H1 (cell line): ENCODE measurements at regions not wholly inside any gene's neighbourhood (a gene's known extent, or its start where the extent isn't known, plus 50 kb on each side); places are given as distances from the start of the nearest gene placed in this dataset.

Experiments
- CTCF ChIA-PET: fragments of 300-600 bp; sonication (Branson Sonifier 250); formaldehyde crosslinking; loops from one replicate; lab custom pipeline; 2021; ENCODE audit not compliant: partially characterized antibody; lab: Charles Lee
- POLR2A ChIA-PET: fragments of 300-600 bp; sonication (Branson Sonifier 250); formaldehyde crosslinking; loops from one replicate; lab custom pipeline; 2021; ENCODE audit warnings: inconsistent platforms; ENCODE audit not compliant: partially characterized antibody; lab: Charles Lee
- DNase-seq, 2 experiments: peaks; one replicate each; pipeline versions ENCODE4 v3.0.0 to v3.0.0-alpha.2; 2010 to 2022; ENCODE audit warnings: low spot score in 2 of 2, low read depth in 1 of 2, mixed read lengths in 1 of 2
- FAIRE-seq: peaks from 2 replicates; lab custom pipeline; 2011; peaks lifted over from hg19 to GRCh38; lab: Jason Lieb, UNC
- H2AFZ ChIP-seq: 2 replicates; pipeline ENCODE4 v1.8.1; 2012; ENCODE audit warnings: low read length, inconsistent platforms
- H2AK5ac ChIP-seq: 2 replicates; pipeline ENCODE4 v1.6.1; 2013; ENCODE audit warnings: low read depth, low read length
- H2BK120ac ChIP-seq: replicated peaks from 2 replicates; pipeline ENCODE3; 2013; ENCODE audit warnings: low read depth, low read length, inconsistent platforms
- H2BK12ac ChIP-seq: 2 replicates; pipeline ENCODE4 v1.6.1; 2013; ENCODE audit warnings: low read depth, low read length
- H2BK15ac ChIP-seq: 2 replicates; pipeline ENCODE4 v1.6.1; 2013; ENCODE audit warnings: low read length
- H2BK20ac ChIP-seq: 2 replicates; pipeline ENCODE4 v1.6.1; 2013; ENCODE audit warnings: low read length
- H2BK5ac ChIP-seq: 2 replicates; pipeline ENCODE4 v1.6.1; 2013; ENCODE audit warnings: low read depth, low read length
- H3K14ac ChIP-seq: 2 replicates; pipeline ENCODE4 v1.6.1; 2013; ENCODE audit warnings: inconsistent platforms; ENCODE audit not compliant: insufficient read length
- H3K18ac ChIP-seq: 2 replicates; pipeline ENCODE4 v1.6.1; 2013; ENCODE audit warnings: low read length; ENCODE audit errors: extremely low read depth
- H3K23ac ChIP-seq: 2 replicates; pipeline ENCODE4 v1.6.1; 2013; ENCODE audit warnings: inconsistent platforms; ENCODE audit not compliant: insufficient read length
- H3K23me2 ChIP-seq: 2 replicates; pipeline ENCODE4 v1.6.1; 2013; ENCODE audit warnings: low read depth, low read length
- H3K27ac ChIP-seq: 2 replicates; pipeline ENCODE4 v1.6.1; 2011; ENCODE audit warnings: low read depth, low read length, inconsistent platforms
- H3K27me3 ChIP-seq, 4 experiments: replicated peaks in 1 of 4; 1 replicate in 1 of 4; 2 replicates in 3 of 4; pipeline versions ENCODE4 v1.6.1 to v1.8.1; 2011 to 2013; ENCODE audit warnings: low read length in 3 of 4, mild to moderate bottlenecking in 3 of 4, inconsistent platforms in 2 of 4, mixed read lengths in 2 of 4, moderate library complexity in 1 of 4; ENCODE audit not compliant: control insufficient read depth in 3 of 4, insufficient read depth in 3 of 4; ENCODE audit errors: extremely low read depth in 1 of 4
- H3K36me3 ChIP-seq, 4 experiments: 2 replicates each; pipeline versions ENCODE4 v1.6.1 to v1.8.1; 2011 to 2013; ENCODE audit warnings: mild to moderate bottlenecking in 4 of 4, low read length in 3 of 4, moderate library complexity in 2 of 4, control low read depth in 1 of 4, inconsistent platforms in 1 of 4; ENCODE audit not compliant: insufficient read depth in 4 of 4, control insufficient read depth in 2 of 4
- H3K4ac ChIP-seq: replicated peaks from 2 replicates; pipeline ENCODE3; 2013; ENCODE audit warnings: low read length, low read depth, mixed read lengths, inconsistent platforms; ENCODE audit not compliant: insufficient read length
- H3K4me1 ChIP-seq, 4 experiments: replicated peaks in 1 of 4; 1 replicate in 1 of 4; 2 replicates in 3 of 4; pipeline versions ENCODE4 v1.6.1 to v1.8.1; 2011 to 2013; ENCODE audit warnings: low read length in 3 of 4, inconsistent platforms in 2 of 4, mixed read lengths in 1 of 4; ENCODE audit not compliant: insufficient read depth in 4 of 4, control insufficient read depth in 3 of 4
- H3K4me2 ChIP-seq, 2 experiments: 2 replicates each; pipeline versions ENCODE4 v1.6.1 to v1.8.1; 2011 to 2013; ENCODE audit warnings: low read depth in 2 of 2, low read length in 2 of 2, control low read depth in 1 of 2, inconsistent platforms in 1 of 2, mild to moderate bottlenecking in 1 of 2; ENCODE audit not compliant: insufficient read depth in 1 of 2
- H3K4me3 ChIP-seq, 4 experiments: fragments of 200-600, 300-600 bp in 1 of 4; sonication (generic), shearing (Covaris generic), sonication (Bioruptor Twin) in 1 of 4; 2 replicates each; pipeline versions ENCODE4 v1.5.1 to v1.8.1; 2011 to 2016; ENCODE audit warnings: low read length in 4 of 4, low read depth in 3 of 4, control low read depth in 2 of 4, inconsistent platforms in 2 of 4, mild to moderate bottlenecking in 2 of 4, mixed read lengths in 1 of 4, moderate library complexity in 1 of 4; ENCODE audit not compliant: insufficient read depth in 2 of 4; ENCODE audit errors: extremely low read depth in 1 of 4
- H3K56ac ChIP-seq: replicated peaks from 2 replicates; pipeline ENCODE3; 2013; ENCODE audit warnings: low read depth, mild to moderate bottlenecking, mixed read lengths, low read length, inconsistent platforms; ENCODE audit not compliant: insufficient read length
- H3K79me1 ChIP-seq: 2 replicates; pipeline ENCODE4 v1.6.1; 2013; ENCODE audit warnings: low read depth, low read length, control low read depth
- H3K79me2 ChIP-seq, 2 experiments: 2 replicates each; pipeline versions ENCODE4 v1.6.1 to v1.8.1; 2012 to 2013; ENCODE audit warnings: low read length in 2 of 2, mild to moderate bottlenecking in 2 of 2, inconsistent platforms in 1 of 2; ENCODE audit not compliant: insufficient read depth in 2 of 2, control insufficient read depth in 1 of 2
- H3K9ac ChIP-seq, 4 experiments: replicated peaks in 1 of 4; 1 replicate in 1 of 4; 2 replicates in 3 of 4; pipeline versions ENCODE4 v1.6.1 to v1.8.1; 2011 to 2013; ENCODE audit warnings: low read depth in 3 of 4, low read length in 3 of 4, control low read depth in 2 of 4, mild to moderate bottlenecking in 2 of 4, moderate library complexity in 2 of 4, inconsistent platforms in 1 of 4; ENCODE audit errors: extremely low read depth in 1 of 4
- H3K9me3 ChIP-seq, 2 experiments: 2 replicates each; pipeline versions ENCODE4 v1.6.1 to v1.8.1; 2012 to 2013; ENCODE audit warnings: mild to moderate bottlenecking in 2 of 2, moderate library complexity in 2 of 2, control low read depth in 1 of 2, inconsistent platforms in 1 of 2, low read depth in 1 of 2, low read length in 1 of 2, mixed read lengths in 1 of 2; ENCODE audit not compliant: insufficient read depth in 2 of 2
- H4K20me1 ChIP-seq, 2 experiments: replicated peaks in 1 of 2; 2 replicates each; pipeline versions ENCODE3 to v1.8.1; 2011 to 2013; ENCODE audit warnings: inconsistent platforms in 2 of 2, low read length in 2 of 2, mild to moderate bottlenecking in 1 of 2; ENCODE audit not compliant: insufficient read depth in 2 of 2, control insufficient read depth in 1 of 2
- H4K5ac ChIP-seq: 2 replicates; pipeline ENCODE4 v1.6.1; 2013; ENCODE audit warnings: low read length, low read depth, mixed read lengths, inconsistent platforms; ENCODE audit not compliant: insufficient read length
- H4K8ac ChIP-seq: 2 replicates; pipeline ENCODE4 v1.8.0; 2013; ENCODE audit warnings: mild to moderate bottlenecking, moderate library complexity, low read length, inconsistent platforms; ENCODE audit not compliant: insufficient read depth; ENCODE audit errors: extremely low read depth
- H4K91ac ChIP-seq: replicated peaks from 2 replicates; pipeline ENCODE3; 2013; ENCODE audit warnings: low read length, mixed read lengths, inconsistent platforms; ENCODE audit not compliant: insufficient read length
- ASH2L ChIP-seq: fragments of 200-600, 300-600 bp; sonication (generic); IDR thresholded peaks from one replicate; pipeline ENCODE4 v1.7.1; 2017; ENCODE audit warnings: low read length
- BACH1 ChIP-seq: IDR thresholded peaks from 2 replicates; pipeline ENCODE4 v1.6.1; 2012; ENCODE audit warnings: low read length, improper control_type of control experiment
- HDAC2 ChIP-seq, 2 experiments: fragments of 300-600 bp in 1 of 2; sonication (generic) in 1 of 2; IDR thresholded peaks; 2 replicates each; pipeline ENCODE4 v1.6.1; 2011 to 2012; ENCODE audit warnings: low read depth in 2 of 2, low read length in 2 of 2, mild to moderate bottlenecking in 2 of 2, moderate library complexity in 2 of 2, borderline replicate concordance in 1 of 2, inconsistent platforms in 1 of 2
- JUND ChIP-seq: IDR thresholded peaks from 2 replicates; pipeline ENCODE4 v1.6.1; 2011; ENCODE audit warnings: mild to moderate bottlenecking, improper control_type of control experiment, low read length
- KDM4A ChIP-seq: IDR thresholded peaks from one replicate; pipeline ENCODE4 v1.7.1; 2012; ENCODE audit warnings: low read depth, mild to moderate bottlenecking, moderate library complexity, low read length, inconsistent platforms; ENCODE audit not compliant: severe bottlenecking
- KDM5A ChIP-seq: fragments of 200-600 bp; IDR thresholded peaks from 2 replicates; pipeline ENCODE4 v1.7.1; 2012; ENCODE audit warnings: mild to moderate bottlenecking, low read length, inconsistent platforms, mixed read lengths
- NANOG ChIP-seq: IDR thresholded peaks from 2 replicates; pipeline ENCODE4 v1.6.1; 2011; ENCODE audit warnings: low read length, low read depth, mild to moderate bottlenecking, inconsistent platforms; ENCODE audit not compliant: insufficient read depth, poor library complexity, severe bottlenecking
- RNF2 ChIP-seq: fragments of 200-900, 300-1000 bp; sonication (generic); IDR thresholded peaks from 2 replicates; pipeline ENCODE4 v1.7.1; 2016; ENCODE audit warnings: borderline replicate concordance, low read depth, mild to moderate bottlenecking, antibody characterized with exemption, low read length; ENCODE audit not compliant: poor library complexity, severe bottlenecking; ENCODE audit errors: missing control alignments
- SIN3A ChIP-seq, 2 experiments: IDR thresholded peaks in 1 of 2; conservative IDR thresholded peaks in 1 of 2; 2 replicates each; pipeline ENCODE4 v1.6.1; 2011 to 2012; ENCODE audit warnings: low read length in 2 of 2, improper control_type of control experiment in 1 of 2, low read depth in 1 of 2, mild to moderate bottlenecking in 1 of 2
- SP1 ChIP-seq: IDR thresholded peaks from 2 replicates; pipeline ENCODE4 v1.6.1; 2011; ENCODE audit warnings: low read depth, low read length
- YY1 ChIP-seq: IDR thresholded peaks from 2 replicates; pipeline ENCODE4 v1.6.1; 2011; ENCODE audit warnings: low read depth, mild to moderate bottlenecking, low read length
- WGBS, 2 experiments: shearing (Covaris generic) in 1 of 2; methylation state at CpG; one replicate each; pipeline versions ENCODE4 v1.1.6 to v1.1.7; 2013 to 2015; ENCODE audit warnings: low lambda C conversion rate in 2 of 2, mixed read lengths in 2 of 2, inconsistent platforms in 1 of 2, low coverage in 1 of 2, missing lambda C conversion rate in 1 of 2; ENCODE audit not compliant: insufficient replicate concordance in 2 of 2, insufficient coverage in 1 of 2, insufficient read length in 1 of 2; ENCODE audit errors: extremely low coverage in 1 of 2, missing lambda C conversion rate in 1 of 2; 5-methylcytosine and 5-hydroxymethylcytosine counted together
- TF ChIP-seq, protein P1 (sequence below), 3 experiments: IDR thresholded peaks; 1 replicate in 2 of 3; 2 replicates in 1 of 3; pipeline versions ENCODE4 v1.5.1 to v1.6.1; 2011; ENCODE audit warnings: low read length in 3 of 3, mild to moderate bottlenecking in 3 of 3, inconsistent platforms in 2 of 3, low read depth in 1 of 3, moderate library complexity in 1 of 3; ENCODE audit not compliant: insufficient read depth in 1 of 3; ENCODE audit errors: control extremely low read depth in 1 of 3

DNA sequence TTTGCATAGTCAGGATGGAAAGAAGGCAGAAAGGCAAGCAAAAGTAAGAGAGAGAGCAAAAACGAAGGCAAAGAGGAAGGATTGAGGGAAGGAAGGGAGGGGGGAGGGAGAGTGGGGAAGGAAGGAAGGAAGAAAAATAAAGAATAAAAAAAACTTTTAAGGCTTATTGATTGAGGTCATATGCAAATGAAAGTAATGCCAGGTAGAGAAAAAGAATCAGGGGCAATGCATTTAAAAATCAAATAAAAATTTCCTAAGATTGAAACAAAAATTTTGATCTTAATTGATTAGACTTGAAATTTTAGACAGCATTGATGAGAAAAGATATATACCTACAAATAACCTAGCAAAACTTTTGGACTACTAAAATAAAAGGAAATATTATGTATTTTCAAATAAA, 153.9 kb upstream of the KIF2B start:
- no peak overlapping the region for H3K56ac ChIP-seq
- no peak overlapping the region for H3K23ac ChIP-seq
- H2BK12ac ChIP-seq = no peak overlapping the region
- no peak overlapping the region for H2AK5ac ChIP-seq
- no peak overlapping the region for H3K4ac ChIP-seq
- H4K20me1 ChIP-seq = no peaks in the 10 kb centered on the region
- H3K9ac ChIP-seq = no peak overlapping the region
- H4K91ac ChIP-seq = no peak overlapping the region
- H3K9me3 ChIP-seq = peaks cover 0 to 7% of the 10 kb centered on the region in 2 experiments; a peak in 2 of 4 replicates
- H3K36me3 ChIP-seq = no peaks in the 10 kb centered on the region; a peak in 1 of 8 replicates
- FAIRE-seq = no peak
- no peak overlapping the region for H2AFZ ChIP-seq
- no peak overlapping the region for H3K4me2 ChIP-seq
- H4K5ac ChIP-seq = no peak overlapping the region
- no peak overlapping the region for H2BK120ac ChIP-seq
- no peak overlapping the region for H2BK20ac ChIP-seq
- H2BK15ac ChIP-seq = no peak overlapping the region
- H3K79me2 ChIP-seq = no peaks in the 10 kb centered on the region
- H3K18ac ChIP-seq = no peak overlapping the region
- H3K27me3 ChIP-seq = no peaks in the 10 kb centered on the region
- H3K14ac ChIP-seq = no peak overlapping the region
- H3K4me3 ChIP-seq = no peak overlapping the region
- ChIA-PET CTCF (no interaction called here), POLR2A (no interaction called here)
- H3K4me1 ChIP-seq = no peaks in the 10 kb centered on the region
- H3K23me2 ChIP-seq = no peaks in the 10 kb centered on the region
- DNase-seq = no peak
- H3K27ac ChIP-seq = no peak overlapping the region
- WGBS, 2 experiments = no CpG with 5 or more reads among the region's 1 CpG
- no peaks in the 10 kb centered on the region for H3K79me1 ChIP-seq
- no peak overlapping the region for H4K8ac ChIP-seq
- no peak overlapping the region for H2BK5ac ChIP-seq
- no peak for TF ChIP-seq BACH1
- TF ChIP-seq NANOG = no peak
- no peak for TF ChIP-seq KDM4A
- TF ChIP-seq RNF2 = no peak
- no peak for TF ChIP-seq YY1
- no peak for TF ChIP-seq SP1
- TF ChIP-seq SIN3A (conservative IDR thresholded peaks at IDR 0.05 in 1 of 2, IDR thresholded peaks at IDR 0.05 in 1 of 2; ENCODE audit: low read depth in 1 of 2, low read length in 2 of 2) = no peak
- TF ChIP-seq ASH2L = no peak
- TF ChIP-seq, protein P1, sequence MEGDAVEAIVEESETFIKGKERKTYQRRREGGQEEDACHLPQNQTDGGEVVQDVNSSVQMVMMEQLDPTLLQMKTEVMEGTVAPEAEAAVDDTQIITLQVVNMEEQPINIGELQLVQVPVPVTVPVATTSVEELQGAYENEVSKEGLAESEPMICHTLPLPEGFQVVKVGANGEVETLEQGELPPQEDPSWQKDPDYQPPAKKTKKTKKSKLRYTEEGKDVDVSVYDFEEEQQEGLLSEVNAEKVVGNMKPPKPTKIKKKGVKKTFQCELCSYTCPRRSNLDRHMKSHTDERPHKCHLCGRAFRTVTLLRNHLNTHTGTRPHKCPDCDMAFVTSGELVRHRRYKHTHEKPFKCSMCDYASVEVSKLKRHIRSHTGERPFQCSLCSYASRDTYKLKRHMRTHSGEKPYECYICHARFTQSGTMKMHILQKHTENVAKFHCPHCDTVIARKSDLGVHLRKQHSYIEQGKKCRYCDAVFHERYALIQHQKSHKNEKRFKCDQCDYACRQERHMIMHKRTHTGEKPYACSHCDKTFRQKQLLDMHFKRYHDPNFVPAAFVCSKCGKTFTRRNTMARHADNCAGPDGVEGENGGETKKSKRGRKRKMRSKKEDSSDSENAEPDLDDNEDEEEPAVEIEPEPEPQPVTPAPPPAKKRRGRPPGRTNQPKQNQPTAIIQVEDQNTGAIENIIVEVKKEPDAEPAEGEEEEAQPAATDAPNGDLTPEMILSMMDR (IDR thresholded peaks at IDR 0.05; ENCODE audit: control extremely low read depth in 1 of 3, insufficient read depth in 1 of 3, low read depth in 1 of 3, low read length in 3 of 3) = no peak
- TF ChIP-seq KDM5A = no peak
- TF ChIP-seq JUND = no peak
- TF ChIP-seq HDAC2 (IDR thresholded peaks at IDR 0.05; ENCODE audit: borderline replicate concordance in 1 of 2, low read depth in 2 of 2, low read length in 2 of 2) = no peak
